ENCODE measurements at regions not wholly inside any gene's neighbourhood (a gene's known extent, or its start where the extent isn't known, plus 50 kb on each side); places are given as distances from the start of the nearest gene placed in this dataset.
"Not testable (repeated sequence)": the region's sequence is repeated elsewhere in the genome, so short reads cannot be mapped to it uniquely, and the experiment has no call there.

DNA sequence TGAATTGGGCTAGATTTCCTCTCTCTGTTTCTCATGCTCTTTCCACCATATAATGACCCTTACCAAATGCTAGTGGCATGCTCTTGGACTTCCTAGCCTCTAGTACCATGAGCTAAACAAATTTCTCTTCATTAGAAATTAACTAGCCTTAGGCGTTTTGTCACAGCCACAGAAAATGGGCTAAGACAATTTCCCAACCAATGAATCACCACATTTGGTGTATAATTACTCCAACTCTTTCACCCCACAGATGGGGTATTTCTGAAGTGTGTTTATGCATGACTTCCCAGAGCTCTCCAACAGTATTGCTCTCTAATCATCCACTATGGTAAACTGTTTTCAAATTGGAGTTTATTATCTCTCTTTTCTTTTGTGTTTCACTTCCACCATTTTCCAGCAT is 1041.1 kb upstream of the COX7C start (continued):
- TF ChIP-seq, protein P1, sequence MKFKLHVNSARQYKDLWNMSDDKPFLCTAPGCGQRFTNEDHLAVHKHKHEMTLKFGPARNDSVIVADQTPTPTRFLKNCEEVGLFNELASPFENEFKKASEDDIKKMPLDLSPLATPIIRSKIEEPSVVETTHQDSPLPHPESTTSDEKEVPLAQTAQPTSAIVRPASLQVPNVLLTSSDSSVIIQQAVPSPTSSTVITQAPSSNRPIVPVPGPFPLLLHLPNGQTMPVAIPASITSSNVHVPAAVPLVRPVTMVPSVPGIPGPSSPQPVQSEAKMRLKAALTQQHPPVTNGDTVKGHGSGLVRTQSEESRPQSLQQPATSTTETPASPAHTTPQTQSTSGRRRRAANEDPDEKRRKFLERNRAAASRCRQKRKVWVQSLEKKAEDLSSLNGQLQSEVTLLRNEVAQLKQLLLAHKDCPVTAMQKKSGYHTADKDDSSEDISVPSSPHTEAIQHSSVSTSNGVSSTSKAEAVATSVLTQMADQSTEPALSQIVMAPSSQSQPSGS (IDR thresholded peaks at IDR 0.05; ENCODE audit: low read length) = no peak
- TF ChIP-seq CEBPB (IDR thresholded peaks at IDR 0.05; ENCODE audit: low read depth, low read length) (no peak), CHD1 (IDR thresholded peaks at IDR 0.05; ENCODE audit: low read depth, low read length) (no peak), KDM5A (IDR thresholded peaks at IDR 0.05; ENCODE audit: low read length) (no peak), EGR1 (IDR thresholded peaks at IDR 0.05; ENCODE audit: borderline replicate concordance, low read depth, low read length) (no peak), RFX5 (IDR thresholded peaks at IDR 0.05; ENCODE audit: borderline replicate concordance, low read depth, low read length) (no peak), ASH2L (IDR thresholded peaks at IDR 0.05; ENCODE audit: low read length) (no peak), SIRT6 (IDR thresholded peaks at IDR 0.05; ENCODE audit: low read length) (no peak), CHD2 (IDR thresholded peaks at IDR 0.05; ENCODE audit: low read length) (no peak)

DNA sequence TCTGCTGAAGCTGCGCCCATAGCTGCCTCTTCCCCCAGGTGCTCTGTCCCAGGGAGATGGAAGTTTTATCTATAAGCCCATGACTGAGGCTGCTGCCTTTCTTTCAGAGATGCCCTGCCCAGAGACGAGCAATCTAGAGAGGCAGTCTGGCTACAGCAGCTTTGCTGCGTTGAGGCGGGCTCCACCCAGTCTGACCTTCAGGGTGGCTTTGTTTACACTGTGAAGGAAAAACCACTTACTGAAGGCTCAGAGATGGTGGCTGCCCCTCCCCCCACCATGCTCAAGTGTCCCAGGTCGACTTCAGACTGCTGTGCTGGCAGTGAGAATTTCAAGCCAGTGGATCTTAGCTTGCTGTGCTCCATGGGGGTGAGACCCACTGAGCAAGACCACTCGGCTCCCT is 1029.9 kb upstream of the COX7C start:
- H3K4me2 ChIP-seq (ENCODE audit: insufficient read depth in 1 of 2, low read depth in 2 of 2, low read length in 2 of 2); H4K5ac ChIP-seq (ENCODE audit: insufficient read length, low read depth, low read length); H3K56ac ChIP-seq (replicated peaks; ENCODE audit: insufficient read length, low read depth, low read length); H2BK120ac ChIP-seq (replicated peaks; ENCODE audit: low read depth, low read length); POLR2A ChIA-PET (ENCODE audit: partially characterized antibody); H2BK12ac ChIP-seq (ENCODE audit: low read depth, low read length); H2BK20ac ChIP-seq (ENCODE audit: low read length); H3K79me2 ChIP-seq (ENCODE audit: control insufficient read depth in 1 of 2, insufficient read depth in 2 of 2, low read length in 2 of 2); H3K4ac ChIP-seq (replicated peaks; ENCODE audit: insufficient read length, low read depth, low read length); H3K18ac ChIP-seq (ENCODE audit: extremely low read depth, low read length); H3K27me3 ChIP-seq (replicated peaks in 1 of 4; ENCODE audit: control insufficient read depth in 3 of 4, extremely low read depth in 1 of 4, insufficient read depth in 3 of 4, low read length in 3 of 4); H3K23ac ChIP-seq (ENCODE audit: insufficient read length); H3K79me1 ChIP-seq (ENCODE audit: low read depth, low read length); H3K4me3 ChIP-seq (ENCODE audit: extremely low read depth in 1 of 4, insufficient read depth in 2 of 4, low read depth in 3 of 4, low read length in 4 of 4); H2BK15ac ChIP-seq (ENCODE audit: low read length); H3K14ac ChIP-seq (ENCODE audit: insufficient read length); FAIRE-seq; H4K20me1 ChIP-seq (replicated peaks in 1 of 2; ENCODE audit: control insufficient read depth in 1 of 2, insufficient read depth in 2 of 2, low read length in 2 of 2); DNase-seq (ENCODE audit: low read depth in 1 of 2, low spot score in 2 of 2); H3K9me3 ChIP-seq (ENCODE audit: insufficient read depth in 2 of 2, low read depth in 1 of 2, low read length in 1 of 2); H3K23me2 ChIP-seq (ENCODE audit: low read depth, low read length); H3K4me1 ChIP-seq (replicated peaks in 1 of 4; ENCODE audit: control insufficient read depth in 3 of 4, insufficient read depth in 4 of 4, low read length in 3 of 4); H2AK5ac ChIP-seq (ENCODE audit: low read depth, low read length); H3K27ac ChIP-seq (ENCODE audit: low read depth, low read length); H3K9ac ChIP-seq (replicated peaks in 1 of 4; ENCODE audit: extremely low read depth in 1 of 4, low read depth in 3 of 4, low read length in 3 of 4); H4K91ac ChIP-seq (replicated peaks; ENCODE audit: insufficient read length, low read length); H3K36me3 ChIP-seq (ENCODE audit: control insufficient read depth in 2 of 4, insufficient read depth in 4 of 4, low read length in 3 of 4); H4K8ac ChIP-seq (ENCODE audit: extremely low read depth, insufficient read depth, low read length); H2AFZ ChIP-seq (ENCODE audit: low read length); H2BK5ac ChIP-seq (ENCODE audit: low read depth, low read length): not testable (repeated sequence)
- WGBS, 2 experiments (ENCODE audit: extremely low coverage in 1 of 2, insufficient coverage in 1 of 2, insufficient read length in 1 of 2, insufficient replicate concordance in 2 of 2, low coverage in 1 of 2, low lambda C conversion rate in 2 of 2, missing lambda C conversion rate in 1 of 2) = 86% methylated on average over 6 of the region's 6 CpGs; no CpG with 5 or more reads in 1 of the 2 experiments
- CTCF ChIA-PET (ENCODE audit: partially characterized antibody) = interaction anchor here (1.4 kb wide), 1 partner anchor 14 kb away, joined by 5 read pairs; no protein-coding TSS in a partner anchor

All from H1 (cell line).